WTC11 (cell line): ENCODE measurements at regions not wholly inside any gene's neighbourhood (a gene's known extent, or its start where the extent isn't known, plus 50 kb on each side); places are given as distances from the start of the nearest gene placed in this dataset.

Source experiments
- ATAC-seq: fragments of 200-7000 bp; cut with Tn5 transposase; 2 replicates; pipeline ENCODE4 v1.10.0; 2021; ENCODE audit warnings: mild to moderate bottlenecking, moderate library complexity
- CTCF ChIA-PET: fragments of 300-600 bp; sonication (Branson Sonifier 250); formaldehyde crosslinking; loops from one replicate; lab custom pipeline; 2021; ENCODE audit warnings: antibody characterized with exemption; lab: Charles Lee
- POLR2A ChIA-PET: fragments of 350-600 bp; sonication (Branson Sonifier 250); formaldehyde crosslinking; loops from one replicate; lab custom pipeline; 2021; ENCODE audit warnings: antibody characterized with exemption; lab: Charles Lee
- DNase-seq: peaks from one replicate; pipeline ENCODE4 v3.0.0; 2021; ENCODE audit warnings: low spot score
- H3K27ac Mint-ChIP-seq: 2 replicates; pipeline ENCODE4 v1.8.0; 2021; ENCODE audit warnings: mixed read lengths
- H3K27me3 Mint-ChIP-seq: 2 replicates; pipeline ENCODE4 v1.8.0; 2021; ENCODE audit warnings: low read depth, mild to moderate bottlenecking, moderate library complexity, mixed read lengths
- H3K36me3 Mint-ChIP-seq: 2 replicates; pipeline ENCODE4 v1.8.0; 2021; ENCODE audit warnings: mixed read lengths
- H3K4me1 Mint-ChIP-seq: 2 replicates; pipeline ENCODE4 v1.8.0; 2022; ENCODE audit warnings: mixed read lengths
- H3K4me3 Mint-ChIP-seq: 2 replicates; pipeline ENCODE4 v1.8.0; 2021; ENCODE audit warnings: mild to moderate bottlenecking, moderate library complexity, mixed read lengths
- H3K9me3 Mint-ChIP-seq: 2 replicates; pipeline ENCODE4 v1.8.0; 2021; ENCODE audit warnings: mixed read lengths
- ATF1 ChIP-seq: sonication (generic); formaldehyde crosslinking; IDR thresholded peaks from 2 replicates; pipeline ENCODE4 v1.8.1; 2023; ENCODE audit warnings: mild to moderate bottlenecking, moderate library complexity, missing genetic modification reagents
- ETV6 ChIP-seq: sonication (generic); formaldehyde crosslinking; IDR thresholded peaks from 2 replicates; pipeline ENCODE4 v1.8.1; 2022; ENCODE audit warnings: mild to moderate bottlenecking, missing genetic modification reagents
- FOXJ3 ChIP-seq: sonication (generic); formaldehyde crosslinking; IDR thresholded peaks from 2 replicates; pipeline ENCODE4 v1.9.0; 2021; ENCODE audit warnings: missing genetic modification reagents, mild to moderate bottlenecking, borderline replicate concordance
- FOXK1 ChIP-seq: sonication (generic); formaldehyde crosslinking; IDR thresholded peaks from 2 replicates; pipeline ENCODE4 v1.8.0; 2022; ENCODE audit warnings: mild to moderate bottlenecking, moderate library complexity, missing genetic modification reagents
- FOXP1 ChIP-seq: sonication (generic); formaldehyde crosslinking; IDR thresholded peaks from 2 replicates; pipeline ENCODE4 v1.8.0; 2022; ENCODE audit warnings: missing genetic modification reagents, mild to moderate bottlenecking, moderate library complexity, borderline replicate concordance
- FOXP4 ChIP-seq: sonication (generic); formaldehyde crosslinking; IDR thresholded peaks from 2 replicates; pipeline ENCODE4 v1.8.0; 2022; ENCODE audit warnings: mild to moderate bottlenecking, missing genetic modification reagents
- JAZF1 ChIP-seq: fragments of 250-450 bp; sonication (Bioruptor Pico); IDR thresholded peaks from 2 replicates; pipeline ENCODE4 v1.9.0; 2021; ENCODE audit warnings: moderate library complexity, mild to moderate bottlenecking, inconsistent platforms
- JUN ChIP-seq: sonication (generic); formaldehyde crosslinking; IDR thresholded peaks from 2 replicates; pipeline ENCODE4 v1.8.0; 2023; ENCODE audit warnings: mild to moderate bottlenecking, missing genetic modification reagents
- KAT7 ChIP-seq: sonication (generic); formaldehyde crosslinking; IDR thresholded peaks from 2 replicates; pipeline ENCODE4 v1.8.1; 2023; ENCODE audit warnings: missing genetic modification reagents, mild to moderate bottlenecking, borderline replicate concordance
- NFATC4 ChIP-seq: fragments of 250-450 bp; sonication (Bioruptor Pico); IDR thresholded peaks from 2 replicates; pipeline ENCODE4 v1.9.0; 2021; ENCODE audit warnings: mild to moderate bottlenecking
- NFYB ChIP-seq: sonication (generic); formaldehyde crosslinking; conservative IDR thresholded peaks from 2 replicates; pipeline ENCODE4 v1.8.0; 2022; ENCODE audit warnings: low read depth, missing genetic modification reagents
- NR3C1 ChIP-seq: sonication (generic); formaldehyde crosslinking; conservative IDR thresholded peaks from 2 replicates; pipeline ENCODE4 v1.8.1; 2023; ENCODE audit warnings: low read depth, mild to moderate bottlenecking, missing genetic modification reagents
- OVOL2 ChIP-seq: fragments of 250-450 bp; sonication (Bioruptor Pico); IDR thresholded peaks from 2 replicates; pipeline ENCODE4 v1.9.0; 2021; ENCODE audit warnings: mild to moderate bottlenecking, borderline replicate concordance
- PRRX2 ChIP-seq: fragments of 250-450 bp; sonication (Bioruptor Pico); IDR thresholded peaks from 2 replicates; pipeline ENCODE4 v1.8.0; 2021; ENCODE audit warnings: mild to moderate bottlenecking
- RELA ChIP-seq: sonication (generic); formaldehyde crosslinking; IDR thresholded peaks from 2 replicates; pipeline ENCODE4 v1.8.1; 2022; ENCODE audit warnings: missing genetic modification reagents, mild to moderate bottlenecking, borderline replicate concordance
- RORB ChIP-seq: fragments of 250-450 bp; sonication (Bioruptor Pico); IDR thresholded peaks from 2 replicates; pipeline ENCODE4 v1.9.0; 2021; ENCODE audit warnings: mild to moderate bottlenecking
- SMAD4 ChIP-seq: sonication (generic); formaldehyde crosslinking; IDR thresholded peaks from 2 replicates; pipeline ENCODE4 v1.8.0; 2022; ENCODE audit warnings: mild to moderate bottlenecking, missing genetic modification reagents
- SP1 ChIP-seq: sonication (generic); formaldehyde crosslinking; conservative IDR thresholded peaks from 2 replicates; pipeline ENCODE4 v1.8.1; 2022; ENCODE audit warnings: missing genetic modification reagents
- TCF7 ChIP-seq: sonication (generic); formaldehyde crosslinking; IDR thresholded peaks from 2 replicates; pipeline ENCODE4 v1.8.0; 2022; ENCODE audit warnings: mild to moderate bottlenecking, low read depth, missing genetic modification reagents, moderate library complexity
- TEAD1 ChIP-seq: sonication (generic); formaldehyde crosslinking; IDR thresholded peaks from 2 replicates; pipeline ENCODE4 v1.8.0; 2022; ENCODE audit warnings: mild to moderate bottlenecking, missing genetic modification reagents
- USF2 ChIP-seq: sonication (generic); formaldehyde crosslinking; IDR thresholded peaks from 2 replicates; pipeline ENCODE4 v1.8.1; 2023; ENCODE audit warnings: mild to moderate bottlenecking, missing genetic modification reagents, moderate library complexity
- ZNF138 ChIP-seq: sonication (generic); formaldehyde crosslinking; conservative IDR thresholded peaks from 2 replicates; pipeline ENCODE4 v1.8.1; 2022; ENCODE audit warnings: mild to moderate bottlenecking, moderate library complexity, missing genetic modification reagents
- ZNF219 ChIP-seq: sonication (generic); formaldehyde crosslinking; IDR thresholded peaks from 2 replicates; pipeline ENCODE4 v1.8.0; 2023; ENCODE audit warnings: missing genetic modification reagents, mild to moderate bottlenecking, borderline replicate concordance
- TF ChIP-seq, protein P1 (sequence below): fragments of 250-450 bp; sonication (Bioruptor Pico); IDR thresholded peaks from 2 replicates; pipeline ENCODE4 v2.1.2; 2022; ENCODE audit warnings: mild to moderate bottlenecking, moderate library complexity
- TF ChIP-seq, protein P2 (sequence below): sonication (generic); formaldehyde crosslinking; IDR thresholded peaks from 2 replicates; pipeline ENCODE4 v1.8.0; 2023; ENCODE audit warnings: mild to moderate bottlenecking, missing genetic modification reagents
- TF ChIP-seq, protein P3 (sequence below): sonication (generic); formaldehyde crosslinking; IDR thresholded peaks from 2 replicates; pipeline ENCODE4 v1.8.0; 2022; ENCODE audit warnings: mild to moderate bottlenecking, missing genetic modification reagents
- TF ChIP-seq, protein P4 (sequence below): sonication (generic); formaldehyde crosslinking; IDR thresholded peaks from 2 replicates; pipeline ENCODE4 v1.8.1; 2022; ENCODE audit warnings: mild to moderate bottlenecking, moderate library complexity, missing genetic modification reagents

DNA sequence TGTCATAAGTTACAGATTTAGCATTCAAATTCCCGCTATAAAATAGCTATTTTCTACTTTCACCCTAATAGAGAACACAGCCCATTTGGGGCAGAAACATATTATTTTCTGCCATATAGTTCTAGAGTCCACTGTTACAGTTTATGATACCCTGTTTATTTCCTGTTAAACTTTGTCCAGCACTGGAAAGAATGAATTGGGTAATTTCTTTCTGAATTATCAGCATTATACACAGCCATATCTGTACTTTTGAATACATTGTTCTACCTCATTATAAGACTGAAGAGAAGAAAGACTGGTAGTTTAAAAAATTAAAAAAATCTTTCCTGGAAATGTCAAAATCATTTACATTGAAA is 332.1 kb downstream of the DIRAS2 start (continued):
- TF ChIP-seq USF2 (CRISPR knock-in tag) (no peak), FOXK1 (CRISPR knock-in tag) (no peak), ZNF138 (CRISPR knock-in tag) (no peak), SMAD4 (CRISPR knock-in tag) (no peak)

DNA sequence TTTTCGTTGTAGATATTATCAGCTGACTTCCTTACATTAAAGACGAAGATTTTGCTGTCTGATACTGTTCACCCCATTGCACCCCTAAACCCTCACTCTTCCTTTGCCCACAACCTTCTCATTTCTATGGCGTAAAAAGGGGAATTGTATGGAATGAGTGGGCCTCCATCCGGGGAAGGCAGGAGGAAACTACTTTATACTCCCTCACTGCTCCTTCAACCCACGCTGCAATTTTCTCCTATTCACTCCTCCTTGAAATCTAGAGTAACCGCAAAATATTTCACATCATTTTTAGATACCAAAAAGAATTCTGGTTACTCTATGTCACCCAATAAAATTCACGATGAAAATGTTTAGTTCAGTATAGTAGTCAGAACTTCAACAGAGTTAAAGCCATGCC is 330.8 kb downstream of the DIRAS2 start:
- Mint-ChIP-seq H3K4me3 (no peak overlapping the region), H3K4me1 (no peaks in the 10 kb centered on the region; the same call in 1 of the 2 replicates), H3K27ac (no peak overlapping the region), H3K9me3 (no peaks in the 10 kb centered on the region), H3K27me3 (no peaks in the 10 kb centered on the region), H3K36me3 (no peaks in the 10 kb centered on the region)
- TF ChIP-seq TCF7 (CRISPR knock-in tag) = no peak
- TF ChIP-seq NR3C1 = no peak
- no peak for TF ChIP-seq JUN
- no peak for TF ChIP-seq TEAD1
- no peak for TF ChIP-seq KAT7 (CRISPR knock-in tag)
- TF ChIP-seq SP1 (CRISPR knock-in tag) = no peak
- no peak for TF ChIP-seq FOXP1
- no peak for TF ChIP-seq ETV6 (CRISPR knock-in tag)
- no peak for TF ChIP-seq RELA
- no peak for TF ChIP-seq ZNF138 (CRISPR knock-in tag)
- TF ChIP-seq, protein P1, sequence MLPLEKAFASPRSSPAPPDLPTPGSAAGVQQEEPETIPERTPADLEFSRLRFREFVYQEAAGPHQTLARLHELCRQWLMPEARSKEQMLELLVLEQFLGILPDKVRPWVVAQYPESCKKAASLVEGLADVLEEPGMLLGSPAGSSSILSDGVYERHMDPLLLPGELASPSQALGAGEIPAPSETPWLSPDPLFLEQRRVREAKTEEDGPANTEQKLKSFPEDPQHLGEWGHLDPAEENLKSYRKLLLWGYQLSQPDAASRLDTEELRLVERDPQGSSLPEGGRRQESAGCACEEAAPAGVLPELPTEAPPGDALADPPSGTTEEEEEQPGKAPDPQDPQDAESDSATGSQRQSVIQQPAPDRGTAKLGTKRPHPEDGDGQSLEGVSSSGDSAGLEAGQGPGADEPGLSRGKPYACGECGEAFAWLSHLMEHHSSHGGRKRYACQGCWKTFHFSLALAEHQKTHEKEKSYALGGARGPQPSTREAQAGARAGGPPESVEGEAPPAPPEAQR (CRISPR knock-in tag) = no peak
- TF ChIP-seq, protein P2, sequence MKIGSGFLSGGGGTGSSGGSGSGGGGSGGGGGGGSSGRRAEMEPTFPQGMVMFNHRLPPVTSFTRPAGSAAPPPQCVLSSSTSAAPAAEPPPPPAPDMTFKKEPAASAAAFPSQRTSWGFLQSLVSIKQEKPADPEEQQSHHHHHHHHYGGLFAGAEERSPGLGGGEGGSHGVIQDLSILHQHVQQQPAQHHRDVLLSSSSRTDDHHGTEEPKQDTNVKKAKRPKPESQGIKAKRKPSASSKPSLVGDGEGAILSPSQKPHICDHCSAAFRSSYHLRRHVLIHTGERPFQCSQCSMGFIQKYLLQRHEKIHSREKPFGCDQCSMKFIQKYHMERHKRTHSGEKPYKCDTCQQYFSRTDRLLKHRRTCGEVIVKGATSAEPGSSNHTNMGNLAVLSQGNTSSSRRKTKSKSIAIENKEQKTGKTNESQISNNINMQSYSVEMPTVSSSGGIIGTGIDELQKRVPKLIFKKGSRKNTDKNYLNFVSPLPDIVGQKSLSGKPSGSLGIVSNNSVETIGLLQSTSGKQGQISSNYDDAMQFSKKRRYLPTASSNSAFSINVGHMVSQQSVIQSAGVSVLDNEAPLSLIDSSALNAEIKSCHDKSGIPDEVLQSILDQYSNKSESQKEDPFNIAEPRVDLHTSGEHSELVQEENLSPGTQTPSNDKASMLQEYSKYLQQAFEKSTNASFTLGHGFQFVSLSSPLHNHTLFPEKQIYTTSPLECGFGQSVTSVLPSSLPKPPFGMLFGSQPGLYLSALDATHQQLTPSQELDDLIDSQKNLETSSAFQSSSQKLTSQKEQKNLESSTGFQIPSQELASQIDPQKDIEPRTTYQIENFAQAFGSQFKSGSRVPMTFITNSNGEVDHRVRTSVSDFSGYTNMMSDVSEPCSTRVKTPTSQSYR = no peak
- TF ChIP-seq FOXP4 = no peak
- no peak for TF ChIP-seq NFYB (CRISPR knock-in tag)
- TF ChIP-seq JAZF1 = no peak
- ATAC-seq = no peak
- no peak for DNase-seq
- POLR2A ChIA-PET = no interaction called here
- CTCF ChIA-PET = no interaction called here

DNA sequence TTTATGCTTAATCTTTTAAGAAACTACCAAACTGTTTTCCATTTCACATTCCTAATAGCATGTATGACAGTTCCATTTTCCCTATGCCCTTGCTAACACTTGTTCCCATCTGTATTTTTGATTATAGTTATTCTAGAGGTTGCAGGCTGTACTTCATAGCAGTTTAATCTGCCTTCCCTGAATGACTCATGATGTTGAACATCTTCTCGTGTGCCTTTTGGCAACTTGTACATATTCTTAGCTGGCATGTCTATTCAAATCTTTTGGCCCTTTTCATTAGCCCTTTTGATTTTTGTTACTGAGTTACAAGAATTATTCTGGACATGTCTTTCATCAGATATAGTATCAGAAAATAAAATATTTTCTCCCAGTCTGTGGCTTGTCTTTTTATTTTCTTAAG is 320.3 kb downstream of the DIRAS2 start:
- ChIA-PET CTCF (no interaction called here), POLR2A (no interaction called here)
- DNase-seq = no peak
- Mint-ChIP-seq H3K27ac (no peak overlapping the region), H3K27me3 (no peaks in the 10 kb centered on the region), H3K4me1 (peaks cover 7% of the 10 kb centered on the region), H3K4me3 (no peak overlapping the region), H3K36me3 (no peaks in the 10 kb centered on the region), H3K9me3 (no peaks in the 10 kb centered on the region)
- no peak for ATAC-seq
- TF ChIP-seq ZNF219 (CRISPR knock-in tag) (no peak), RORB (CRISPR knock-in tag) (no peak), PRRX2 (CRISPR knock-in tag) (no peak), FOXJ3 (CRISPR knock-in tag) (no peak), NFATC4 (CRISPR knock-in tag) (no peak), ZNF138 (CRISPR knock-in tag) (no peak), OVOL2 (CRISPR knock-in tag) (no peak), JUN (no peak), ATF1 (CRISPR knock-in tag) (no peak)
- TF ChIP-seq, protein P3, sequence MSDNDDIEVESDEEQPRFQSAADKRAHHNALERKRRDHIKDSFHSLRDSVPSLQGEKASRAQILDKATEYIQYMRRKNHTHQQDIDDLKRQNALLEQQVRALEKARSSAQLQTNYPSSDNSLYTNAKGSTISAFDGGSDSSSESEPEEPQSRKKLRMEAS (CRISPR knock-in tag) = no peak
- TF ChIP-seq, protein P2 = no peak
- TF ChIP-seq, protein P4, sequence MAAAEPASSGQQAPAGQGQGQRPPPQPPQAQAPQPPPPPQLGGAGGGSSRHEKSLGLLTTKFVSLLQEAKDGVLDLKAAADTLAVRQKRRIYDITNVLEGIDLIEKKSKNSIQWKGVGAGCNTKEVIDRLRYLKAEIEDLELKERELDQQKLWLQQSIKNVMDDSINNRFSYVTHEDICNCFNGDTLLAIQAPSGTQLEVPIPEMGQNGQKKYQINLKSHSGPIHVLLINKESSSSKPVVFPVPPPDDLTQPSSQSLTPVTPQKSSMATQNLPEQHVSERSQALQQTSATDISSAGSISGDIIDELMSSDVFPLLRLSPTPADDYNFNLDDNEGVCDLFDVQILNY (CRISPR knock-in tag) = no peak
